ENCODE measurements at regions not wholly inside any gene's neighbourhood (a gene's known extent, or its start where the extent isn't known, plus 50 kb on each side); places are given as distances from the start of the nearest gene placed in this dataset.

GRCh38 chr6:11381801-11382513, 149.5 kb upstream of the NEDD9 start:
- Histone ChIP-seq H3K9me3 (ENCODE audit: control insufficient read depth, insufficient read depth, low read length) (no peaks in the 10 kb centered on the region), H3K4me1 (ENCODE audit: control insufficient read depth, low read length) (peaks cover 43% of the 10 kb centered on the region), H3K4me3 (ENCODE audit: low read length) (peak overlapping the region; percentile 80), H3K27me3 (ENCODE audit: control insufficient read depth, low read length) (no peaks in the 10 kb centered on the region), H3K27ac (ENCODE audit: low read depth, low read length) (peak overlapping the region; percentile 67), H3K79me2 (ENCODE audit: control insufficient read depth, low read length) (peaks cover 27% of the 10 kb centered on the region), H3F3A (ENCODE audit: control insufficient read depth, insufficient read depth) (0 out of 2 replicates have a peak, but pooled peaks cover 3% of the 10 kb centered on the region), H3K4me2 (ENCODE audit: low read length) (peak overlapping the region; percentile 68), H3K36me3 (ENCODE audit: control insufficient read depth, low read length) (no peaks in the 10 kb centered on the region), H4K20me1 (ENCODE audit: control insufficient read depth, insufficient read depth, low read depth, low read length) (no peaks in the 10 kb centered on the region), H3K9me2 (replicated peaks; ENCODE audit: control insufficient read depth, low read length) (no peaks in the 10 kb centered on the region)
- TF ChIP-seq EZH2phosphoT487 (IDR thresholded peaks at IDR 0.05; ENCODE audit: borderline replicate concordance, low read length) (no peak), CTCF (IDR thresholded peaks at IDR 0.05; ENCODE audit: low read depth, low read length, poor library complexity, severe bottlenecking) (no peak)

DNA sequence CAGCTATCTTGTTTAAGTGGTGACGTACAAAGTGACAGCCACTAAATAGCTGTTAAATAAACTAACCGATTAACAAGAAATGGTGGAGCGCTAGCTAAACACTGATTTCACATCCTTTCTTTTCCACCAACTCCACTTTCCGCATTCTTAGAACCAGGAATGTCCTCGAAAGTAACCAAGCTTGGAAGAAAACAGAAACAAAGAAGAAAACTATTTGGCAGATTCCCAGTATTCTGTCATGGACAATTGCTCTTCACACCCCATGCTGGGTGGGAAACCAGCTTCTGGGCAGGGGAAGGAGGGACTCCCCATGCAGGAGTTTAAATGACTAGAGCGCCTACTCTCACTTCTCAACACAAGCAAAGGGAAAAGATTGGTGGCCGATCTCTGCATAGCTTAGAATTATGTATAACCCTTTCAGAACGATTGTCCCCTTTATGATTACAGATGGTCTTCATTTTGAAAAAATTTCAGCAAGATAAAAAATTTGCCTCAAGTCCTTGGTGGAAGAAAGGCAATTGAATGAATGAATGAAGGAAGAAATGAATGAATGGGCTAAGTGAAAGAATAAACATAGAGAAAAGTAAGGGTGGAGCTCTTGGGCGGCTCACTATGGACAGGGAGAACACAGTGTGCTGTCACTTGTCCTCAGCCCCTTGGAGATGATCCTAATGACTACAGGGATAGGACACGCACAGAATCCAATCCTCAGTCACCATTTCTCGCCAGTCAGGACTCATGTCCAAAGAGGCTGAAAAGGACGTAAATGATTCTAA, 148.7 kb upstream of the NEDD9 start:
- H3K27ac ChIP-seq (ENCODE audit: low read depth, low read length): peak overlapping the region; percentile 67
- H3F3A ChIP-seq (ENCODE audit: control insufficient read depth, insufficient read depth): 0 out of 2 replicates have a peak, but pooled peaks cover 3% of the 10 kb centered on the region
- no peaks in the 10 kb centered on the region; the same call in 1 of the 2 replicates for H3K36me3 ChIP-seq (ENCODE audit: control insufficient read depth, low read length)
- H4K20me1 ChIP-seq (ENCODE audit: control insufficient read depth, insufficient read depth, low read depth, low read length): no peaks in the 10 kb centered on the region
- peak overlapping the region; percentile 68 for H3K4me2 ChIP-seq (ENCODE audit: low read length)
- no peaks in the 10 kb centered on the region for H3K9me3 ChIP-seq (ENCODE audit: control insufficient read depth, insufficient read depth, low read length)
- peaks cover 38% of the 10 kb centered on the region for H3K4me1 ChIP-seq (ENCODE audit: control insufficient read depth, low read length)
- TF ChIP-seq EZH2phosphoT487 (IDR thresholded peaks at IDR 0.05; ENCODE audit: borderline replicate concordance, low read length) (no peak), CTCF (IDR thresholded peaks at IDR 0.05; ENCODE audit: low read depth, low read length, poor library complexity, severe bottlenecking) (no peak)
- no peaks in the 10 kb centered on the region for H3K9me2 ChIP-seq (replicated peaks; ENCODE audit: control insufficient read depth, low read length)
- H3K79me2 ChIP-seq (ENCODE audit: control insufficient read depth, low read length): peaks cover 30% of the 10 kb centered on the region
- no peaks in the 10 kb centered on the region for H3K27me3 ChIP-seq (ENCODE audit: control insufficient read depth, low read length)
- H3K4me3 ChIP-seq (ENCODE audit: low read length): peak overlapping the region; percentile 80

GRCh38 chr6:11380549-11380948, 148.1 kb upstream of the NEDD9 start:
- Histone ChIP-seq H3K4me3 (ENCODE audit: low read length) (peak overlapping the region; percentile 80; the same call in 1 of the 2 replicates), H3K27me3 (ENCODE audit: control insufficient read depth, low read length) (no peaks in the 10 kb centered on the region), H3K79me2 (ENCODE audit: control insufficient read depth, low read length) (peaks cover 30% of the 10 kb centered on the region), H3K27ac (ENCODE audit: low read depth, low read length) (no peak overlapping the region), H3K9me2 (replicated peaks; ENCODE audit: control insufficient read depth, low read length) (no peaks in the 10 kb centered on the region), H3K9me3 (ENCODE audit: control insufficient read depth, insufficient read depth, low read length) (no peaks in the 10 kb centered on the region), H3K4me1 (ENCODE audit: control insufficient read depth, low read length) (peaks cover 39% of the 10 kb centered on the region), H3K4me2 (ENCODE audit: low read length) (peak overlapping the region; percentile 68), H3F3A (ENCODE audit: control insufficient read depth, insufficient read depth) (0 out of 2 replicates have a peak, but pooled peaks cover 3% of the 10 kb centered on the region), H3K36me3 (ENCODE audit: control insufficient read depth, low read length) (no peaks in the 10 kb centered on the region; the same call in 1 of the 2 replicates), H4K20me1 (ENCODE audit: control insufficient read depth, insufficient read depth, low read depth, low read length) (no peaks in the 10 kb centered on the region)
- no peak for TF ChIP-seq EZH2phosphoT487 (IDR thresholded peaks at IDR 0.05; ENCODE audit: borderline replicate concordance, low read length)
- no peak for TF ChIP-seq CTCF (IDR thresholded peaks at IDR 0.05; ENCODE audit: low read depth, low read length, poor library complexity, severe bottlenecking)
